IMR-90 (cell line): ENCODE measurements at regions not wholly inside any gene's neighbourhood (a gene's known extent, or its start where the extent isn't known, plus 50 kb on each side); places are given as distances from the start of the nearest gene placed in this dataset.

Experiments used
- ATAC-seq: fragments of 200-7000 bp; cut with Tn5 transposase; 2 replicates; pipeline ENCODE4 v1.9.1; 2020; ENCODE audit warnings: low read depth, mild to moderate bottlenecking, moderate library complexity
- BruUV-seq: library from RNA; stranded (reverse); fragments of 400-500 nt; replicated peaks from 2 replicates; lab custom pipeline; 2021; lab: Mats Ljungman, UMichigan
- CTCF ChIA-PET: fragments of 300-600 bp; formaldehyde crosslinking; extraction: SDS; loops from one replicate; lab custom pipeline; 2021; ENCODE audit warnings: antibody characterized with exemption; lab: Yijun Ruan, JAX
- POLR2A ChIA-PET: fragments of 300-600 bp; sonication (Branson Sonifier 250); formaldehyde crosslinking; loops from one replicate; lab custom pipeline; 2022; ENCODE audit warnings: antibody characterized with exemption; ENCODE audit not compliant: unreplicated experiment; lab: Charles Lee
- DNase-seq: peaks from one replicate; pipeline ENCODE4 v3.0.0; 2013
- H2AFZ ChIP-seq: replicated peaks from 2 replicates; pipeline ENCODE3; 2013; ENCODE audit warnings: low read length, mild to moderate bottlenecking; ENCODE audit not compliant: poor library complexity
- H2AK5ac ChIP-seq: 2 replicates; pipeline ENCODE4 v1.6.1; 2013; ENCODE audit warnings: low read depth, low read length, inconsistent platforms
- H2AK9ac ChIP-seq: replicated peaks from 2 replicates; pipeline ENCODE3; 2013; ENCODE audit warnings: mild to moderate bottlenecking, low read depth, low read length, moderate library complexity; ENCODE audit not compliant: poor library complexity
- H2BK120ac ChIP-seq: 2 replicates; pipeline ENCODE4 v1.6.1; 2013; ENCODE audit warnings: low read depth, low read length, inconsistent platforms
- H2BK15ac ChIP-seq: 3 replicates; pipeline ENCODE4 v1.6.1; 2013; ENCODE audit warnings: low read depth, low read length, inconsistent platforms
- H2BK20ac ChIP-seq: 2 replicates; pipeline ENCODE4 v1.6.1; 2013; ENCODE audit warnings: low read depth, mild to moderate bottlenecking, inconsistent platforms, low read length, moderate library complexity
- H2BK5ac ChIP-seq: 2 replicates; pipeline ENCODE4 v1.6.1; 2013; ENCODE audit warnings: mild to moderate bottlenecking, low read depth, low read length, inconsistent platforms; ENCODE audit not compliant: poor library complexity, severe bottlenecking
- H3K14ac ChIP-seq: replicated peaks from 2 replicates; pipeline ENCODE4 v1.6.1; 2013; ENCODE audit warnings: low read depth, low read length, inconsistent platforms
- H3K18ac ChIP-seq: 2 replicates; pipeline ENCODE4 v1.6.1; 2013; ENCODE audit warnings: low read depth, low read length, control low read depth
- H3K23ac ChIP-seq: 2 replicates; pipeline ENCODE4 v1.6.1; 2013; ENCODE audit warnings: low read depth, low read length, inconsistent platforms
- H3K27ac ChIP-seq: 2 replicates; pipeline ENCODE4 v1.5.1; 2013; ENCODE audit warnings: mild to moderate bottlenecking, control low read depth, low read length; ENCODE audit not compliant: insufficient read depth
- H3K27me3 ChIP-seq: 2 replicates; pipeline ENCODE4 v1.6.1; 2013; ENCODE audit warnings: low read length; ENCODE audit not compliant: control insufficient read depth, insufficient read depth
- H3K36me3 ChIP-seq: 2 replicates; pipeline ENCODE4 v1.6.1; 2013; ENCODE audit warnings: low read length, mixed read lengths; ENCODE audit not compliant: control insufficient read depth, insufficient read depth
- H3K4ac ChIP-seq: 2 replicates; pipeline ENCODE4 v1.6.1; 2013; ENCODE audit warnings: low read depth, low read length, inconsistent platforms
- H3K4me1 ChIP-seq: 2 replicates; pipeline ENCODE4 v1.6.1; 2013; ENCODE audit warnings: low read length, mixed read lengths; ENCODE audit not compliant: control insufficient read depth, insufficient read depth
- H3K4me2 ChIP-seq: 2 replicates; pipeline ENCODE4 v1.6.1; 2013; ENCODE audit warnings: low read depth, mild to moderate bottlenecking, control low read depth, low read length, moderate library complexity
- H3K4me3 ChIP-seq: 2 replicates; pipeline ENCODE4 v1.5.1; 2013; ENCODE audit warnings: low read depth, mild to moderate bottlenecking, control low read depth, low read length, moderate library complexity; ENCODE audit not compliant: insufficient read depth
- H3K56ac ChIP-seq: 2 replicates; pipeline ENCODE4 v1.6.1; 2013; ENCODE audit warnings: low read length, inconsistent platforms; ENCODE audit not compliant: insufficient read depth; ENCODE audit errors: extremely low read depth
- H3K79me1 ChIP-seq, 2 experiments: 2 replicates each; pipeline ENCODE4 v1.6.1; 2013; ENCODE audit warnings: low read length in 2 of 2, inconsistent platforms in 1 of 2, low read depth in 1 of 2
- H3K9ac ChIP-seq: 2 replicates; pipeline ENCODE4 v1.6.1; 2013; ENCODE audit warnings: low read depth, low read length, control low read depth
- H3K9me1 ChIP-seq: 2 replicates; pipeline ENCODE4 v1.6.1; 2013; ENCODE audit warnings: low read length, inconsistent platforms; ENCODE audit not compliant: insufficient read depth
- H3K9me3 ChIP-seq: 2 replicates; pipeline ENCODE4 v1.6.1; 2013; ENCODE audit warnings: low read length; ENCODE audit not compliant: control insufficient read depth, insufficient read depth
- H4K20me1 ChIP-seq: 2 replicates; pipeline ENCODE4 v1.6.1; 2013; ENCODE audit warnings: low read length, inconsistent platforms; ENCODE audit not compliant: insufficient read depth
- H4K5ac ChIP-seq: 2 replicates; pipeline ENCODE4 v1.6.1; 2013; ENCODE audit warnings: mild to moderate bottlenecking, low read depth, low read length, control low read depth
- H4K8ac ChIP-seq, 2 experiments: 2 replicates each; pipeline ENCODE4 v1.6.1; 2013; ENCODE audit warnings: low read depth in 2 of 2, low read length in 2 of 2, control low read depth in 1 of 2, inconsistent platforms in 1 of 2
- H4K91ac ChIP-seq: 2 replicates; pipeline ENCODE4 v1.6.1; 2013; ENCODE audit warnings: low read depth, low read length, inconsistent platforms; ENCODE audit not compliant: insufficient read depth
- FOS ChIP-seq: fragments of 150-350 bp; IDR thresholded peaks from 2 replicates; pipeline ENCODE4 v1.6.1; 2016; ENCODE audit warnings: low read depth, low read length
- MAFK ChIP-seq: IDR thresholded peaks from 2 replicates; pipeline ENCODE4 v1.6.1; 2012; ENCODE audit warnings: low read depth, low read length, improper control_type of control experiment
- WGBS, 2 experiments: methylation state at CpG; one replicate each; pipeline versions ENCODE4 v1.1.5 to v1.1.7; 2013; ENCODE audit warnings: missing lambda C conversion rate in 2 of 2; ENCODE audit not compliant: insufficient read length in 1 of 2; ENCODE audit errors: extremely low coverage in 2 of 2; 5-methylcytosine and 5-hydroxymethylcytosine counted together
- dilution Hi-C: fragments of 300-500 bp; cut with HindIII; formaldehyde crosslinking; loops from one replicate; pipeline ENCODE4 v1.14.3; 2018; ENCODE audit warnings: low sequenced_read_pairs; ENCODE audit not compliant: unreplicated experiment
- in situ Hi-C: fragments of 300-500 bp; cut with MboI; formaldehyde crosslinking; loops from 3 replicates; pipeline ENCODE4 v1.14.3; 2019; ENCODE audit warnings: low sequenced_read_pairs, inconsistent platforms, mixed read lengths
- intact Hi-C: fragments of 100-400 bp; cut with micrococcal nuclease; formaldehyde crosslinking; loops from 2 replicates; pipeline ENCODE4 v1.10.0; 2022

DNA sequence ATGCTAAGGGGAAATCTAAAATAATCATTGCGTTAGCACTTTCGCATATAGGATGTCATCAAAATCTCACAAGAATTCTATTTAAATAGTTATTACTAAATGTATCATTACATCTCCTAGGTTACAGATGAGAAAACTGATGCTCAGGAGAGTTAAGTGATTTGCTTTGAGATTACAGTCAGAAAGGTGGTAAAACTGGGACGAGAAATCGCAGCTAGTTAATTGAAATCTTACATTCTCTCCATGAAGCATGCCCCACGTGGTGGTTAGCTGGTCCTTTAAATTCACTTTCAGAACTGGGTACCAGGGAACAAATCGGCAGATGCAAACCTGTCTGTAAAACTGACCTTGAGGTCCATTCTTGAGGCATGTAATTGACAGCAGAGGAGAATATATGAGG is 71.8 kb upstream of the PLEKHG7 start:
- no peaks in the 10 kb centered on the region for H3K36me3 ChIP-seq
- dilution Hi-C loops = no loop called here

More for the DNA sequence above, 71.8 kb upstream of the PLEKHG7 start:
- no peaks in the 10 kb centered on the region for H3K79me1 ChIP-seq
- H2BK5ac ChIP-seq = no peak overlapping the region
- H3K56ac ChIP-seq = no peak overlapping the region
- ChIA-PET CTCF (interaction anchor here (0.6 kb wide), 1 partner anchor 220 kb away, joined by 3 read pairs; no protein-coding TSS in a partner anchor), POLR2A (no interaction called here)
- no peak overlapping the region for H3K4ac ChIP-seq
- no peak overlapping the region for H2AK5ac ChIP-seq
- H3K27me3 ChIP-seq = no peaks in the 10 kb centered on the region
- no peak overlapping the region for H4K91ac ChIP-seq
- in situ Hi-C loops (loop anchor here (25.0 kb wide), 1 partner anchor 1669 kb away; the partner anchor contains the start of gene CCER1), intact Hi-C loops (no loop called here)
- no peak overlapping the region for H4K8ac ChIP-seq
- no CpG with 5 or more reads among the region's 6 CpGs for WGBS, 2 experiments
- H2BK120ac ChIP-seq = no peak overlapping the region
- H3K9me3 ChIP-seq = no peaks in the 10 kb centered on the region
- H3K27ac ChIP-seq = no peak overlapping the region
- no peak overlapping the region for H3K18ac ChIP-seq
- H3K9ac ChIP-seq = no peak overlapping the region
- ATAC-seq = no peak
- no peak overlapping the region for H4K5ac ChIP-seq
- H2AK9ac ChIP-seq = no peak overlapping the region
- peaks cover 4% of the 10 kb centered on the region; the same call in 1 of the 2 replicates for H3K9me1 ChIP-seq
- no peak overlapping the region for H3K4me2 ChIP-seq
- no peaks in the 10 kb centered on the region for H4K20me1 ChIP-seq
- H3K4me1 ChIP-seq = peaks cover 9% of the 10 kb centered on the region; the same call in 1 of the 2 replicates
- H3K14ac ChIP-seq = no peak overlapping the region
- DNase-seq = no peak
- no peak overlapping the region for H3K23ac ChIP-seq
- H2BK15ac ChIP-seq = no peak overlapping the region
- no peak for TF ChIP-seq FOS
- TF ChIP-seq MAFK = no peak
- no peak overlapping the region for H2BK20ac ChIP-seq
- no peak overlapping the region for H3K4me3 ChIP-seq
- H2AFZ ChIP-seq = no peak overlapping the region
- BruUV-seq = no TSS peak
